T-helper 2 cell treated with Interferon-gamma antibody and Interleukin-4, amounts not matched to agents 5 μg/mL and 100 μg/mL, for 36 hours (primary cell): ENCODE measurements at regions not wholly inside any gene's neighbourhood (a gene's known extent, or its start where the extent isn't known, plus 50 kb on each side); places are given as distances from the start of the nearest gene placed in this dataset.

Experiments used
- DNase-seq: peaks from one replicate; pipeline ENCODE4 v3.0.0; 2021; ENCODE audit warnings: low spot score
- H3K27ac Mint-ChIP-seq: one replicate; pipeline ENCODE4 v1.8.0; 2021; ENCODE audit warnings: mild to moderate bottlenecking, mixed read lengths
- H3K27me3 Mint-ChIP-seq: one replicate; pipeline ENCODE4 v1.8.0; 2021; ENCODE audit warnings: low read depth, mixed read lengths
- H3K36me3 Mint-ChIP-seq: one replicate; pipeline ENCODE4 v1.8.0; 2021; ENCODE audit warnings: low read depth, mixed read lengths
- H3K4me1 Mint-ChIP-seq: one replicate; pipeline ENCODE4 v1.8.0; 2021; ENCODE audit warnings: low read depth, mixed read lengths
- H3K4me3 Mint-ChIP-seq: one replicate; pipeline ENCODE4 v1.8.0; 2022; ENCODE audit warnings: mild to moderate bottlenecking, moderate library complexity, mixed read lengths
- H3K9me3 Mint-ChIP-seq: one replicate; pipeline ENCODE4 v1.8.0; 2021; ENCODE audit warnings: mixed read lengths

DNA sequence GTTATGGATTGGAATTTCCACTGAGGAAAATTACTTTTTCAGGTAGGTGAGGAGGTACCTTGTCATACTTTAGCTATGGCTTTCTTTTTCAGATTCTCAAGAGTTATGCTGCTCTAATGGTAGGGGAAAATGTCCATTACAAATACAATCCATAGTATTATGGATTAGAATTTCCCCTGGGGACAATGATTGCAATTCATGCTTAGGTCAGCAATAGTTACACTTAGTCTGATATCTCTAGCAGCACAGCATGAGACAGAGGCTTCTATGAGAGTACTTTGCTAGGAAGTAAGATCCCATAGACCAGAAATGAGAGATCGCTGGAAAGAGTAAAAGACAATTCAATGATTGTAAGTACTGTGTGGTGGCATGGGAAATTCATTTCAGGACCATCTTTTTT lies 949.5 kb upstream of the CDH8 start:
- Mint-ChIP-seq H3K27me3 (no peaks in the 10 kb centered on the region), H3K36me3 (no peaks in the 10 kb centered on the region), H3K4me1 (no peaks in the 10 kb centered on the region), H3K9me3 (peaks cover 46% of the 10 kb centered on the region), H3K4me3 (no peak overlapping the region), H3K27ac (no peak overlapping the region)
- DNase-seq, result no peak

DNA sequence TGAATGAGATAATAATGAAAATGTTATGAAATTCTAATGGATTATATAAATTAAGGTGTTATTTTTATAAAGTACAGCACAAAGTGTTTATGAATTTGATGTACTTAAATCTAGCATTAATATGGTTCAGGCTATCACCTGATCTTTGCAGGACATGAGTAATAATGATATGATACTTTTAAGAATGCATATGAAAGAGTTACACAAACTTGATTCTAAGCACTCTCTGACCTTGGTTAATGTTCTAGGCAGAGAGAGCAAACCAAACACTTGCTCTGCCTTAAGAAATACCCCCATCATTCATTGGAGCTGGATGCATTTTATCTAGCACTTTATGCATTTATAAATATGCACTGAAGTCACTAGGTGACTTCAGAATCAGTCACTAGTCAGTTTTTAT lies 942.2 kb upstream of the CDH8 start:
- Mint-ChIP-seq H3K4me3 (no peak overlapping the region), H3K27ac (no peak overlapping the region), H3K27me3 (no peaks in the 10 kb centered on the region), H3K9me3 (peaks cover 30% of the 10 kb centered on the region), H3K36me3 (no peaks in the 10 kb centered on the region), H3K4me1 (no peaks in the 10 kb centered on the region)
- DNase-seq, result no peak

DNA sequence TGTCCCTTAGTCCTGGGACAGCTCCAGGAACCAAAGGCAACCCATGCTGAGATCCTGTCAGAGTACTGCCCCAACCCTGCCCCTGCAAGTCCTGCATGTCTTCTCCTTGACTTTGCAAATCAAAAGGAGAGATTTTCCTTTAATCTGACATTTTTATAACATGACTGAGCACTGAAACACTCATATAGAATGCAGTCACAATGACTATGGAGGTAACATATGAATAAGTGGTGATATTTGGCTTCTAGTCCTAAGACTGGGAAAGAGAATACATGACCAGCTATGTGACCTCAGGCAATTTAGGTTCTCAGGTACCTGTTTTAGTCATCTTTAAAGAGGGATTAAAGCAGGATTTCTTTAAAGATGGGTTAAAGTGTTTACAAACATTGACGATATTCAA lies 941.6 kb upstream of the CDH8 start:
- no peak overlapping the region for H3K27ac Mint-ChIP-seq
- H3K27me3 Mint-ChIP-seq, result no peaks in the 10 kb centered on the region
- no peak overlapping the region for H3K4me3 Mint-ChIP-seq
- H3K36me3 Mint-ChIP-seq, result no peaks in the 10 kb centered on the region
- H3K4me1 Mint-ChIP-seq, result no peaks in the 10 kb centered on the region
- peaks cover 32% of the 10 kb centered on the region for H3K9me3 Mint-ChIP-seq
- no peak for DNase-seq

DNA sequence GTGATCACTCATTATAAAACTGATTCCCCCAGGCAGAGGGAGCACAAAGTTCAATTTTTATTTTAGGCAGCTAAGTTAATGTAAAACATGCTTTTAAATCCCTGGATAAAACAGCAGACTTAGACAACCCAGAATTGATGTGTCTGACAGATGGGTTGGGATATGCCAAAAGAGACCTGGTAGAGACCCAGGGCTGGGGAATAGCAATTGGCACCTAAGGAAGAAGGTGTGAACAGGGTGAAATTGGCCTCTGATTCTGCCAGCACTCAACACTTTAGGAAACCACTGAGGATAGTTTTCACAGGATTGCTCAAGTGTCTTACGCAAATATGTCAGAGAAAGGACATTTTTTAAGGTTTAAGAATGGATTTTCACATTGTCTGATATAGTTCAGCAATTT lies 938.2 kb upstream of the CDH8 start:
- Mint-ChIP-seq H3K27me3 (no peaks in the 10 kb centered on the region), H3K4me3 (no peak overlapping the region), H3K27ac (no peak overlapping the region), H3K36me3 (no peaks in the 10 kb centered on the region), H3K9me3 (peaks cover 34% of the 10 kb centered on the region), H3K4me1 (no peaks in the 10 kb centered on the region)
- DNase-seq, result no peak

DNA sequence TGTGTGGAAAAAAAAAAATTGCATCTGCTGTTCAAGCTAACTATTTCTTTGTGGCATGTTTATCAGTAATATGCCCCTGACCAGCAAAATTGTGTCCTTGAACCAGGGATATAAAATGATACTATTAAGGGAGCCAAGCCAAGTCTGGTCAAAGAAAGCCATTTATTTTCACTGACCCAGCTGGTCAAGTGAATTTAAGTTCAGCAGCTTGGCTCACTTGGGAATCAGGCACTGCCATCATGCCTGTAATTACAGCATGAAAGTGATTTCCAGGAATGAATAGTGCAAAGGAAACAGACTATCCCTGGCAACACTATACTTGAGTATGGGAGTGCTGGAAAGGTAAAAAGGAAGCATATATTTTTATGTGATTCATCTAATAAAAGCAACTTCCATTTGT lies 934.6 kb upstream of the CDH8 start:
- Mint-ChIP-seq H3K36me3 (no peaks in the 10 kb centered on the region), H3K27ac (no peak overlapping the region), H3K4me3 (no peak overlapping the region), H3K9me3 (peaks cover 35% of the 10 kb centered on the region), H3K27me3 (no peaks in the 10 kb centered on the region), H3K4me1 (no peaks in the 10 kb centered on the region)
- DNase-seq, result no peak

DNA sequence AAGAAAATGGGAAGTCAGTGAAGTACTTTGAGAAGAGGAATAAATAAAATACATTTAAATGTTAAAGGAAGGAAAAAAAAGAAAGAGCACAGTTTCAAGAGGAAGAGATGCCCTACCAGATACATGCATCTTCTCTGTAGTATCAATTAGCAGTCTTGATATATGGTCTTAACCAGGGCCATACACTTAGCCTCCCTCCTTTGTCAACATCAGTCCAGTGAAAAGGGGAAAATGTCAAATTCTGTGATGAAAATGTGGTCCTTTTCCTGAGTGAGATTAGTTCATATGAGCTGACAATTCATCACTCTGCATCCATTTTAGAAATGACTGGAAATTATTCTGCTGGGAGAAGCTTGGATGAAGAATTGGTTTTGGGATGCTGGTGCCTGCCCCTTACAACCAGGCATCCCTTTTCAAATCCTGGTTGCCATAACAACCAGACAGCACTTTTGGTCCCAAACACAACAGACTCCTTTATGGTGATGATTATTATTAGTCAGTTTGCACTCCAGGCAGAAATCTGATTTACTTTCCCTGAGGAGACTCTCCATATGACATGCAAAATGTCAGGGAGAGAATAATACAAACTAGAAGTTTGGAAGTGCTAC lies 933.6 kb upstream of the CDH8 start:
- no peaks in the 10 kb centered on the region for H3K36me3 Mint-ChIP-seq
- H3K27me3 Mint-ChIP-seq, result no peaks in the 10 kb centered on the region
- DNase-seq, result no peak
- H3K27ac Mint-ChIP-seq, result no peak overlapping the region
- peaks cover 35% of the 10 kb centered on the region for H3K9me3 Mint-ChIP-seq
- H3K4me1 Mint-ChIP-seq, result no peaks in the 10 kb centered on the region
- no peak overlapping the region for H3K4me3 Mint-ChIP-seq

DNA sequence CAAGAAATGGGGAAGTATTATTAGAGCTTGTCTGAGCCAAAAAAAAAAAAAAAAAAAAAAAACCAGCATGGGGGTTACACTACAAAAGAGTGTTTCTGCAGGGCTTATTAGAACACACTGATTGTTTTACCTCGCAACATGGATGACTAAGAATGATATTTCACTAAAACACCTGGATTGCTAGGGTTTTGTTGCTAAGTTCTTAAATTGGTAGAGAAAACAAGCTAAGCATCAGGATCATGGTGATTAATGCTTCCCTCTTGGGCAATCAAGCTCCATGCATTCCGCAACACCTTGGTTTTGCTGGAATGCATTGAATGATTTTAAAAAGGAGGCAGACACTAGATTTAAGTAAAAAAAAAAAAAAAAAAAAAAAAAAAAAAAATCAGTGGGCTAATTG lies 931.4 kb upstream of the CDH8 start:
- Mint-ChIP-seq H3K4me1 (no peaks in the 10 kb centered on the region), H3K9me3 (peaks cover 37% of the 10 kb centered on the region), H3K36me3 (no peaks in the 10 kb centered on the region), H3K27me3 (no peaks in the 10 kb centered on the region), H3K4me3 (no peak overlapping the region), H3K27ac (no peak overlapping the region)
- DNase-seq, result no peak

DNA sequence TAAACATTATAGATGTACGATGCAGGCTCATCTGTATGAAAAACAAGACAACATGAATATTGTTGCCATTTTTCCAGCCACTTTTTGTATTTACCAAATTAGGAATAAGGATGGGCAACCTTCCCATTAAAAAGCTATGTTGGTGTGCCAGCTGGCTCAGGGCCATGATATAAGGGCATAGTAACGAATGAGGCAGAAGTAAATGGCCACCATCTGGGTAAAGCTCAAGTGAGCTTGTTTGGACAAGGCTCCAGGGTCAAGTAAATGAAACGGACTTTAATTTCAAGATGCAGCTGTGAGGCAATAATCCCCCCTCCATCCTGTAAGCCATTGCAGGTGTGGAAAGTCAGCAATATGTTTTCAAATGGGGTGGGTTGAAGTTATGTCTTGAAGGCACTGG lies 930.9 kb upstream of the CDH8 start:
- no peak for DNase-seq
- Mint-ChIP-seq H3K36me3 (no peaks in the 10 kb centered on the region), H3K4me3 (no peak overlapping the region), H3K27ac (no peak overlapping the region), H3K9me3 (peaks cover 37% of the 10 kb centered on the region), H3K4me1 (no peaks in the 10 kb centered on the region), H3K27me3 (no peaks in the 10 kb centered on the region)

DNA sequence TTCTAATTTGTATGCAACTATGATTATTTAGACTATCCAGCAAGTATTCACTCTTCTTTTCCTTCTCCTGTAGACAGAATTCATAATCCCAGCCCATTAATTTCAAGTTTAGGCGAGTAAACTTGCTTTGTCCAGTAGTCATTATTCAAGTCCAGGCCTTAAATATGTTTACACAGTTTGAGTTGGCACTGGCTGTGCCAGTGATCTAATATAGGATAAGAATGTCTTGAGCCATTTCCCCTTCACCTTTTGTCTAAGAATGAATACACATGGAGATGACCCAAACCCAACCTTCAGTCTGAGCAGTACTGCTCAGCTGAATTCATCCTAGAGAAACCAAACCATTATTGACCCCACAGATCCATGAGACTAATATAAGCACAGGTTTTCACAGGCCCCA lies 930.4 kb upstream of the CDH8 start:
- H3K36me3 Mint-ChIP-seq, result no peaks in the 10 kb centered on the region
- no peak overlapping the region for H3K27ac Mint-ChIP-seq
- no peaks in the 10 kb centered on the region for H3K27me3 Mint-ChIP-seq
- no peaks in the 10 kb centered on the region for H3K4me1 Mint-ChIP-seq
- H3K4me3 Mint-ChIP-seq, result no peak overlapping the region
- no peak for DNase-seq
- peaks cover 43% of the 10 kb centered on the region for H3K9me3 Mint-ChIP-seq

DNA sequence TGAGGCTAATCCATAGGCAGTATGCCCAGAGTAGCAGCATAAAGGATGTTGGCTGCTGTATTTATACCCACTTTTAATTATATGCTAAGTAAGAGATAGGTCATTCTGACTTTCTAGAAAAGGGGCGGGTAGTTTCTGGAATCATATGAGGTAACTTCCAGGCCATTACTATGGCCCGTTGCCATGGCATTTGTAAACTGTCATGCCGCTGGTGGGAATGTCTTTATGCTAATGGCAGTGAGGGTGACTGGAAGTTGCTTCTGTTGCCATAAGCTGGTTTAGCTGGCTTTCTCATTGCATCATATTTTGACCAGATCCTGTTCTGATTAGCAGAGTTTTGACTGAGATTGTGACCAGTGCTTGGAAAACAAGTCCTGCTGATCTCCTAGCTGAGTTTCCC lies 929.6 kb upstream of the CDH8 start:
- no peak overlapping the region for H3K4me3 Mint-ChIP-seq
- no peak overlapping the region for H3K27ac Mint-ChIP-seq
- DNase-seq, result no peak
- H3K4me1 Mint-ChIP-seq, result no peaks in the 10 kb centered on the region
- H3K27me3 Mint-ChIP-seq, result no peaks in the 10 kb centered on the region
- peaks cover 46% of the 10 kb centered on the region for H3K9me3 Mint-ChIP-seq
- H3K36me3 Mint-ChIP-seq, result no peaks in the 10 kb centered on the region

DNA sequence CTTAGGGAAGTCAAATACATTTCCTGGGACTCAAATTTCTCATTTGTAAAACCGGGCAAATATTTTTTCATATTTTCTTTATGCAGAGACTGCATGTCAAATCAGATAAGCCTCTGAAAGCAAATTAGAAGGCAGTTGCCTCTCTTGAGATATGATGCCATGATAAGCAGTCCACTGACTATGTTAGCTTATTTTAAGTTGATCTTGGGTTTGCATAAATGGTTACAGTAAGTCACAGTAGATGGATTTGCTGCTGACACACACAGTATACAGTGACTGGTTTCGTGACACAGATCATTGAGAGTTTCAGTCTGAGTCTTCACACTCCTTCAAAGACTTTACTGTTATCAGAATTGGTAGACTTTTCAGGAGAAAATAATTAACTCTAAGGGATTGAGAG lies 927.6 kb upstream of the CDH8 start:
- DNase-seq, result no peak
- no peak overlapping the region for H3K27ac Mint-ChIP-seq
- no peak overlapping the region for H3K4me3 Mint-ChIP-seq
- H3K36me3 Mint-ChIP-seq, result no peaks in the 10 kb centered on the region
- H3K27me3 Mint-ChIP-seq, result no peaks in the 10 kb centered on the region
- peaks cover 49% of the 10 kb centered on the region for H3K9me3 Mint-ChIP-seq
- H3K4me1 Mint-ChIP-seq, result no peaks in the 10 kb centered on the region

DNA sequence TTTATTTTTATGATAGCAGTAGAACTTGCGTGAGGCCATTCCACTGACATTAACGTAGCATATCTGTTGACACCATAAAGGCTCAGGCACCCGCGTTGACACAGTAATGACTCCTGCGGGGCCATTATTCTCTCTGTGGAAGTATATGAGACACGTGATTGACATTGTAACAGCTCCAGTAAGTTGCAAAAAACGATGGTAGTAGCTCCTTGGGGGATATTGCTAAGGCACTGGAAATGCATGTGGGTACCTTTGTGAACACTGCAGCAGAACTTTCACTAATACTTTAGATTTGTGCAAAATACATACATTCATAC lies 918.8 kb upstream of the CDH8 start:
- H3K27ac Mint-ChIP-seq, result no peak overlapping the region
- no peaks in the 10 kb centered on the region for H3K4me1 Mint-ChIP-seq
- no peak for DNase-seq
- H3K4me3 Mint-ChIP-seq, result no peak overlapping the region
- H3K36me3 Mint-ChIP-seq, result no peaks in the 10 kb centered on the region
- no peaks in the 10 kb centered on the region for H3K27me3 Mint-ChIP-seq
- H3K9me3 Mint-ChIP-seq, result peaks cover 47% of the 10 kb centered on the region

DNA sequence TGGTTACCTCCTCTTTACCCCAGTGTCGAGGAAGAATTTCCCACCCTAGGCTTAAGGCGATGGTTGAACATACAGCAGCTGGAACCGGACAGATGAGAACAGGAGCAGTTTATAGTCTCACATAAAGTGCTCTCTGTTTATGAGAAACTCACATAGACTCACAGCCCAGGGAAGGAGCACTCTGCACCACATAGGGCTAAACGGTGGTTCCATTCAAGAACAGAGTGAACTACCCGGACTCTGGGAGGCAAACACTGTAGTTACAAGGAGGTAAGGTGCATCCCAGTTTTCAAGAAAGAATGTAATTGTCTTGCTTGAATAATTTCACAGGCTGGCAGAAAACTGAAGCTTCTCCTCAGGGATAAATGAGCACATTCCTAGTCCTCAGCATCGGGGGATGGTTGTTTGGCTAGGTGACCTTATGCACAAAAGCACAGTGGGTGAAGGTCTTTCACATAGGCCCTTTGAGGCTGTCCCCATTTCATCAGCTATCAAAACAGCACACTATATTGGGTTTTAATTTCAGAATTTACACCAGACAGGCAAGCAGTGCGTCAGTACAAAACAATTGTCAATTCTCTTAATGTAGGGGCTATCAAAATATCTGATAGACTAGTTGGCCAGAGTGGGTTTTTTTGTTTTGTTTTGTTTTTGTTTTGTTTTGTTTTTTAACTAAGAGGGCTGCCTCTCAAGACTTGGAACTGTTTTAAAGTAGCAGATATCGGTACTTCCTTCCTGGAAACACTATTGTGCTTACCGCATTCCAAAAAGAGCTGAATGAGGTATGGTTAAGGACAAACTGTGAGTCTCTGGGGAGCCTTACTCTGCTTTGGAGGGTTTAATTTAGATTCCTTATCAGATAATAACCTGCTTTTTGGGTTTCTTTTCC lies 918.1 kb upstream of the CDH8 start:
- Mint-ChIP-seq H3K4me3 (no peak overlapping the region), H3K27ac (no peak overlapping the region), H3K9me3 (peaks cover 43% of the 10 kb centered on the region), H3K36me3 (no peaks in the 10 kb centered on the region), H3K4me1 (no peaks in the 10 kb centered on the region), H3K27me3 (no peaks in the 10 kb centered on the region)
- DNase-seq, result no peak

DNA sequence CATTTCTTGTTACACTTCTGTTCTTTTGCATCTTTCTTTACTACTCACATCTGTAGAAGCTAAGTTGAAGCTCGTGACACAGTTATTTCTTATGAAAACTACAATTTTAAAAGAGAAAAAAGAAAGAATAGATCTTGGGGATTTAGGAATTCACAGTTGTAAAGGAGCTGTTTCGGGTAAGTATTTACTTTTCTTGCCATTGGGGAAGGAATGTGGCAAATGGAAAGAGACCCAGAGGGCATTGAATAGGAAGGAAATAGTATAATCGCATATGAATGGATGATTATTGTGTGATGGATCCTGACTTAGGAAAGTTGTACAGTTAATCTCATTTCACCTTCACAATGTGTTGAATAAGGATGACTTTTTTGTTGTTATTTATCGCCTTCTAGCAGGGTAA lies 914.1 kb upstream of the CDH8 start:
- H3K27ac Mint-ChIP-seq, result no peak overlapping the region
- no peak overlapping the region for H3K4me3 Mint-ChIP-seq
- DNase-seq, result no peak
- no peaks in the 10 kb centered on the region for H3K4me1 Mint-ChIP-seq
- peaks cover 51% of the 10 kb centered on the region for H3K9me3 Mint-ChIP-seq
- H3K27me3 Mint-ChIP-seq, result no peaks in the 10 kb centered on the region
- H3K36me3 Mint-ChIP-seq, result no peaks in the 10 kb centered on the region

DNA sequence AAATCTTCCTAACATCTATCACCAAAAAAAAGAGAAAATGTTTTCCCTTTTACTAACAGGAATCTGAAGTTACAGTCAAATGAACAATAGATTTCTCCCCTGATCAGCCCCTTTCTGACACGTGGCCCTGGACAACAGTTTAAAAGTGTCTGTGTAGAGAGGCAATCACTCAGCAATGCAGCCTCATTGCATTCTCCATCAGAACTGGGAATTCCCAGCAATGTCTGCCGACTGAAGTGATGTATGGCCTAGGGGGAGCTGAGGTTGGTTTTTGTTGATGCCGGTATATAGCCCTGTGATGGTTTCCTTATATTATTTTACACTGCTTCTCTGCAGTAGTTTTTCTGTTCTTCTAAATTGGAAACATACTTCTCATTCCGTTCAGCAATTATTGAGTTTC lies 904.3 kb upstream of the CDH8 start:
- H3K4me3 Mint-ChIP-seq, result no peak overlapping the region
- H3K4me1 Mint-ChIP-seq, result no peaks in the 10 kb centered on the region
- no peak for DNase-seq
- peaks cover 51% of the 10 kb centered on the region for H3K9me3 Mint-ChIP-seq
- H3K27ac Mint-ChIP-seq, result no peak overlapping the region
- no peaks in the 10 kb centered on the region for H3K27me3 Mint-ChIP-seq
- H3K36me3 Mint-ChIP-seq, result no peaks in the 10 kb centered on the region
